Heart right ventricle (tissue), 16 donors: ENCODE measurements at regions not wholly inside any gene's neighbourhood (a gene's known extent, or its start where the extent isn't known, plus 50 kb on each side); places are given as distances from the start of the nearest gene placed in this dataset.

Experiments
- ATAC-seq, 8 donors: fragments of 200-7000 bp; cut with Tn5 transposase; one replicate each; pipeline ENCODE4 v1.9.1; 2020; ENCODE audit warnings: mild to moderate bottlenecking in 8 of 8, moderate library complexity in 8 of 8, moderate number of reproducible peaks in 1 of 8
- DNase-seq, 2 donors: peaks; one replicate each; pipeline ENCODE4 v3.0.0-alpha.2; 2020
- H3K27ac ChIP-seq, 10 donors: fragments of 200-600 bp; sonication (generic) in 2 of 10; one replicate each; pipeline versions ENCODE4 v1.5.0 to v1.8.0; 2020 to 2022; ENCODE audit warnings: mild to moderate bottlenecking in 3 of 10
- H3K27me3 ChIP-seq, 7 donors: fragments of 200-600 bp; one replicate each; pipeline ENCODE4 v1.8.0; 2021 to 2022; ENCODE audit warnings: mild to moderate bottlenecking in 2 of 7
- H3K36me3 ChIP-seq, 9 donors: fragments of 200-600 bp; sonication (generic) in 1 of 9; one replicate each; pipeline versions ENCODE4 v1.5.0 to v1.8.0; 2020 to 2022; ENCODE audit warnings: mild to moderate bottlenecking in 2 of 9
- H3K4me1 ChIP-seq, 9 donors: fragments of 200-600 bp; sonication (generic) in 1 of 9; one replicate each; pipeline versions ENCODE4 v1.5.0 to v1.8.0; 2020 to 2022; ENCODE audit warnings: mild to moderate bottlenecking in 4 of 9
- H3K4me3 ChIP-seq, 10 donors: fragments of 200-600 bp; sonication (generic) in 2 of 10; one replicate each; pipeline versions ENCODE4 v1.5.0 to v1.8.0; 2020 to 2022; ENCODE audit warnings: mild to moderate bottlenecking in 7 of 10, moderate library complexity in 2 of 10
- H3K9me3 ChIP-seq, 11 donors: fragments of 200-600 bp in 10 of 11; sonication (generic) in 2 of 11; one replicate each; pipeline versions ENCODE4 v1.5.0 to v1.8.0; 2013 to 2022; ENCODE audit warnings: mild to moderate bottlenecking in 2 of 11, control low read depth in 1 of 11, moderate library complexity in 1 of 11
- WGBS, 2 donors: extraction: QIAGEN DNeasy Blood & Tissue Kit; methylation state at CpG; one replicate each; pipeline ENCODE4 v1.1.7; 2013; ENCODE audit warnings: inconsistent platforms in 1 of 2; 5-methylcytosine and 5-hydroxymethylcytosine counted together
- intact Hi-C, 10 donors: fragments of 100-400 bp; cut with DNase I; formaldehyde crosslinking; loops; one replicate each; pipeline versions ENCODE4 v1.11.1 to v1.14.2; 2022
- TF ChIP-seq, protein P1 (sequence below), 9 donors: fragments of 200-600 bp; sonication (generic) in 2 of 9; IDR thresholded peaks; one replicate each; pipeline versions ENCODE4 v1.5.0 to v1.8.0; 2021 to 2022; ENCODE audit warnings: antibody characterized with exemption in 9 of 9, mild to moderate bottlenecking in 5 of 9, moderate library complexity in 1 of 9
- donor health status: Arrhythmogenic right ventricular cardiomyopathy.
- donor health status: ischemic (EF 13 %, LVEDD 7.1; RV severe dilation, severe dysfunction).
- donor health status: healthy with polysubstance abuse.
- donor health status: DM: no; HTN: yes; CAD: no.
- donor health status: DM: no; HTN: no; CAD: no.
- donor health status: ischemic (EF 25% LVEDD 6.9; RV normal size, moderate dysfunction).
- donor health status: ischemic (EF 25% LVEDD 5.7; RV mildly dilated, moderate dysfunction).
- donor health status: healthy.
- donor health status: DM: yes; HTN: yes; CAD: no.
- donor health status: Ischemic cardiomyopathy.
- donor health status: ischemic (EF 35%, LVEDD 5.7; RV mildly dilated, moderate dysfunction).
- donor health status: nonischemic (EF 11% LVEDD 7.7; RV severe dilation, severe dysfunction).
- donor health status: DM: yes; HTN: yes; CAD: no.
- donor health status: PGD.
- donor health status: ischemic (EF 29% LVEDD 5.4; RV normal size, mild dysfunction).
- donor health status: nonischemic (EF 23%, LVEDD 6.1; RV moderate dilation, normal function).

DNA sequence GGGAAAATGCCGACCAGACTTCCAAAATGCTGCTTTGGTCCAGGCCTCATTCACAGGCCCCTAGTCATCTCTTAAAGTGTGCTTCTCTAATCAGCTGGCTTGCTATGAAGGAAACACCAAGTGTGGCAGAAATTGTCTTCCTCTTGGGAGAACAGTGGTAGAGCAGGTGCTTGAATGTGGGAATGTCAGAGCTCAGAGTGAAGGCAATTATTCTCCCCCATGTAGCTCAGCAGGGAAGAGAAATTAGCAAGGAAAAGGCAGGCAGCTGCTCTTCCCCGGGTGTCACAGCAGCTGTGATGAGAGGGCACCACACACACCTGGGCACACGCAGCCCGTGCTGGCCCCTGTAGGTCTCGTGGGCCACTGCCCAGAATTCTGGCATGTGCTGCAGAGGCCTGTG is 358.5 kb downstream of the WDR72 start:
- no peaks in the 10 kb centered on the region for H3K4me1 ChIP-seq
- 65 to 69% methylated on average over 5 of the region's 5 CpGs for WGBS, 2 donors
- intact Hi-C loops, result no loop called here
- H3K4me3 ChIP-seq, result no peak overlapping the region
- no peak overlapping the region for H3K27ac ChIP-seq
- peaks cover 0 to 6% (median 0%) of the 10 kb centered on the region in 7 donors for H3K27me3 ChIP-seq
- DNase-seq, result no peak
- ATAC-seq, result no peak
- TF ChIP-seq, protein P1, sequence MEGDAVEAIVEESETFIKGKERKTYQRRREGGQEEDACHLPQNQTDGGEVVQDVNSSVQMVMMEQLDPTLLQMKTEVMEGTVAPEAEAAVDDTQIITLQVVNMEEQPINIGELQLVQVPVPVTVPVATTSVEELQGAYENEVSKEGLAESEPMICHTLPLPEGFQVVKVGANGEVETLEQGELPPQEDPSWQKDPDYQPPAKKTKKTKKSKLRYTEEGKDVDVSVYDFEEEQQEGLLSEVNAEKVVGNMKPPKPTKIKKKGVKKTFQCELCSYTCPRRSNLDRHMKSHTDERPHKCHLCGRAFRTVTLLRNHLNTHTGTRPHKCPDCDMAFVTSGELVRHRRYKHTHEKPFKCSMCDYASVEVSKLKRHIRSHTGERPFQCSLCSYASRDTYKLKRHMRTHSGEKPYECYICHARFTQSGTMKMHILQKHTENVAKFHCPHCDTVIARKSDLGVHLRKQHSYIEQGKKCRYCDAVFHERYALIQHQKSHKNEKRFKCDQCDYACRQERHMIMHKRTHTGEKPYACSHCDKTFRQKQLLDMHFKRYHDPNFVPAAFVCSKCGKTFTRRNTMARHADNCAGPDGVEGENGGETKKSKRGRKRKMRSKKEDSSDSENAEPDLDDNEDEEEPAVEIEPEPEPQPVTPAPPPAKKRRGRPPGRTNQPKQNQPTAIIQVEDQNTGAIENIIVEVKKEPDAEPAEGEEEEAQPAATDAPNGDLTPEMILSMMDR (IDR thresholded peaks at IDR 0.05), result no peak
- H3K36me3 ChIP-seq, result no peaks in the 10 kb centered on the region
- no peaks in the 10 kb centered on the region for H3K9me3 ChIP-seq

DNA sequence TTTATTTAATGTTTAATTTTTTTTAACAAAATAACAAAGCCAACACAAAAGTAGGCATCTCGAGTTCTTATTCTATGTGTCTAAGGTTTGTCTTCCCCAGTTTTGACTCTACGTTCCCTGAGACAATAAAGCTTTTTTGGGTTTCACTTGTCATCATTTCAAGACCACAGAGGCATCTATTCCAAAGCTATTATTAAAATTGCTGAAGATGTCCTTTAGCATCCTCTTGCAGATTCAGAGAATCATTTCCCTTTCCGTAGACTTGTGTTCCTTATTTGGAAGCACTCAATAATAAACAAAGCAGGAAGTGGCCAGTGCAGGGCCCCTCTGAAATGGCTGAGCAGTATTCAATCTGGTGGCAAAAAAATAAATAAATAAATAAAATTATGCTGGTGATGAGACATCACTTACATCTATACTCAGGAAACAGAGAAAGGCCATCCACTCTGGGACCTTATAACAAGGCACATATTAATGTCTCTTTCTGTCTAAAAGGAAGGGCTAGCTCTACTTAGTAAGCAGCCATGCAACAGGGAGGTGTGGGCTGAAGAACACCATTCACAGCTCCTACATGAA is 362.3 kb downstream of the WDR72 start:
- H3K4me1 ChIP-seq, result no peaks in the 10 kb centered on the region
- intact Hi-C loops, result no loop called here
- ATAC-seq (no peak), DNase-seq (no peak)
- 72 to 74% methylated on average over 3 of the region's 3 CpGs for WGBS, 2 donors
- no peak overlapping the region for H3K27ac ChIP-seq
- no peaks in the 10 kb centered on the region for H3K9me3 ChIP-seq
- TF ChIP-seq, protein P1 (IDR thresholded peaks at IDR 0.05), result no peak
- no peak overlapping the region for H3K4me3 ChIP-seq
- H3K27me3 ChIP-seq, result no peaks in the 10 kb centered on the region
- no peaks in the 10 kb centered on the region for H3K36me3 ChIP-seq

DNA sequence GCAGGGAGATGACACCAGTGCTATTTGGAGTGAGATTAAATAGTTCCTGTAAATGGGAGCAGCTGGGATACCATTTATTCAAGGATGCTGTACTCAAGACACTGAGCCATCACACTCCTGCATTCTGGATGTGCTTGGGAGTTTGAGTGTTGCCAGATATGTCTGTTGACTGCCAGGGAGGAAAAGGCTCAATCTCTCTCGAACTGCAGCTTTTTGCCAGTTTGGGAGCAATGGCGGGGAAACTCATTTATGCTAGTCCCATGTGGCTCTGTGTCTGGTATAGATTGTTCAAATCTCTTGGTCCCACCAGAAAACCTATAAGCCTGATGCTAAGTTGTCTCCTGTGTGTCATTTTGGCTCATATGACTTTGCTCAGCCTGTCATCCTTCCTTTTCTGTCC is 363.6 kb downstream of the WDR72 start:
- no peaks in the 10 kb centered on the region for H3K9me3 ChIP-seq
- DNase-seq, result no peak
- no peak for ATAC-seq
- no peaks in the 10 kb centered on the region for H3K27me3 ChIP-seq
- TF ChIP-seq, protein P1 (IDR thresholded peaks at IDR 0.05), result no peak
- intact Hi-C loops, result no loop called here
- H3K27ac ChIP-seq, result no peak overlapping the region
- WGBS, 2 donors, result 64 to 71% methylated on average over 2 of the region's 2 CpGs
- no peaks in the 10 kb centered on the region for H3K4me1 ChIP-seq
- no peaks in the 10 kb centered on the region for H3K36me3 ChIP-seq
- no peak overlapping the region for H3K4me3 ChIP-seq

DNA sequence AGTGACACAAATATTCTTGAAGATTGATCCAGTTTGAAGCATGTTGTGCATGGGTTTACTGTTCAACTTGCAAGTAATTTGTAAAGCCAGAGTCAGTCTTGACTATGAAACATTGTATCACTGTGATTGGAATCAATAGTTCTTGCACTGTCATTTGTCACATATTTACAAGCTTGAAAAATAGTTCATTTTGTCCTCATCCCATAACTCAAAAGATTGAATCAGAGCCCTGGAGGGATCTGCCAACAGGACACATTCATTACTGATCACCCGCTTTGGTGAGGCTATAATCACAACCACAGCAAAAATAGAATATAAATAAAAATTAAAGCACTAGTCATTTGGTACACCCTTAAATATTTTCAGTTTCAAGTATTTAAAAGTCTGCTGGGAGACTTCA is 368.9 kb downstream of the WDR72 start:
- DNase-seq (no peak), ATAC-seq (no peak)
- Histone ChIP-seq H3K4me1 (no peaks in the 10 kb centered on the region), H3K4me3 (no peak overlapping the region), H3K27me3 (no peaks in the 10 kb centered on the region), H3K36me3 (no peaks in the 10 kb centered on the region), H3K9me3 (peaks cover 0 to 7% (median 0%) of the 10 kb centered on the region in 11 donors), H3K27ac (no peak overlapping the region)
- TF ChIP-seq, protein P1 (IDR thresholded peaks at IDR 0.05), result no peak
- 90 to 93% methylated on average over 1 of the region's 1 CpG for WGBS, 2 donors
- intact Hi-C loops, result no loop called here
